H7 (cell line): ENCODE measurements at regions not wholly inside any gene's neighbourhood (a gene's known extent, or its start where the extent isn't known, plus 50 kb on each side); places are given as distances from the start of the nearest gene placed in this dataset.

Experiments used
- DNase-seq: peaks from one replicate; pipeline ENCODE4 v3.0.0; 2012
- H3K27me3 ChIP-seq: 2 replicates; pipeline ENCODE4 v1.6.0; 2011; ENCODE audit warnings: mild to moderate bottlenecking, low read length; ENCODE audit not compliant: control insufficient read depth, insufficient read depth
- H3K36me3 ChIP-seq: replicated peaks from 2 replicates; pipeline ENCODE4 v1.5.1; 2011; ENCODE audit warnings: low read length; ENCODE audit not compliant: control insufficient read depth, insufficient read depth
- H3K4me3 ChIP-seq: 2 replicates; pipeline ENCODE4 v1.5.1; 2011; ENCODE audit warnings: low read depth, mild to moderate bottlenecking, control low read depth, low read length, moderate library complexity; ENCODE audit not compliant: insufficient read depth

DNA sequence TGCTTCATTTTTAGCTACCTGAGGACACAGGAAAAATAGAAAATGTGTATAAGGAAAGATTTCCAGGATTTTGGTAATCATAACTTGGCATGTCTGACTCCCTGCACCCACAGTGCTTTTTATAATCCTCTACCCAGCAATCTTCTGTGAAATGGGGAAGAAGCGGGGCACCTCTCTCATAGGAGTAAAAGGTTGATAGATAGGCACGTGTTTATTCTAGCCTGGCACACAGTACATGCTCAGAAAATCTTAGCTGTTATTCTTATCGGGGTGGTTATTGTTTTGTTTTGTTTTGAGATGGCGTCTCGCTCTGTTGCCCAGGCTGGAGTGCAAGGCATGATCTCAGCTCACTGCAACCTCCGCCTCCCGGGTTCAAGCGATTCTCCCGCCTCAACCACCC is 87.7 kb upstream of the SALL4 start:
- H3K36me3 ChIP-seq: no peaks in the 10 kb centered on the region
- no peak overlapping the region for H3K4me3 ChIP-seq
- DNase-seq: no peak
- H3K27me3 ChIP-seq: no peaks in the 10 kb centered on the region

- DNase-seq: peak; percentile 54
- no peaks in the 10 kb centered on the region for H3K27me3 ChIP-seq
- H3K4me3 ChIP-seq: no peak overlapping the region
- no peaks in the 10 kb centered on the region for H3K36me3 ChIP-seq
Measured at GRCh38 chr20:51889466-51889865, 87.1 kb upstream of the SALL4 start.

DNA sequence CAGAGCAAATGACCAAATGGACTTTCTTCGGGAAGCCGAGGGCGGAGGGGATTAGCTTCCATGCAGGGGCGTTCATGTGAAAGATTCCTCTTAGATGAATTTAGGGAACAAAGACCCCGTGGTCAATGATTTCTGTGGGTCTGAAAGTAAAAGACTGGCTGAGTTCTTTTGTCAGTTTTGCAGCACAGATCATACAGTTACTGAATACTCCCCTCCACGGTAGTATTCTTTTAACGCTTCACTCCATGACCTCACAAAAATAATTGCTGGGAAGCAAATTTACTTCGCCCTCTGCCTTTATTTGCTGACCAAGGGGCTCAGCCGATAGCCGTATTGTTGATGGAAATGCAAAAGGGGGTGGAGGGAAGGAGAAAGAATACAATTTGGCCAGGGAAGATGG is 86.0 kb upstream of the SALL4 start:
- Histone ChIP-seq H3K27me3 (no peaks in the 10 kb centered on the region), H3K36me3 (no peaks in the 10 kb centered on the region), H3K4me3 (no peak overlapping the region)
- DNase-seq: no peak

DNA sequence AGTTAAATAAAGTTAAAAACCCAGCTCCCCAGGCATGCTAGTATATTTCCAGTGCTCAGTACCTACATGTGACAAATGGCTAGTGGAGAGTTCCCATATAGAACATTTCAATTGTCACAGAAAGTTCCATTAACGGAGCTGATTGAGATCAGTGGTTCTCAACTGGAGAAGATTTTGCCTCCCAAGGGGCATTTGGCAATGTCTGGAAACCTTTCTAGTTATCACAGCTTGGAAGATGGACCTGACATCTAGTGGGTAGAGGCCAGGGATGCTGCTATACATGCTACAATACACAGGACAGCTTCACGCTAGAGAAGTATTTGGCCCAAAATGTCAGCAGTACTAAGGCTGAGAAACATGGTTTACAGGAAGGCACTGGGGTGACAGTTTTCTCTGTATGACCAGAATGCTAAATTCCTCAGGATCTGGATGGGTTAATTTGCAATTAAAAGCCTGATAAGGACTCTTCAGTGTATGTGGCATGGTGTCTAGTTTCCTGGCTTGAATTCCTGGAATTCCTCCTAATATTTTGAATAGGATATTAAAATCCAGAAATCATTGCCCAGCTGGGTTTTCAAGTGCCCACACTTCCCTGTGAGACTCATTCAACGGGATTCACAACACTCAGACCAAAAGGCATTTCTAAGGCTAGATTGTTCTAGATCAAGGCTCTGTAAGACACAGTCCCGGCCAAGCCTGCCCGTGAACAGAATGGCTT is 84.7 kb upstream of the SALL4 start:
- DNase-seq: no peak
- Histone ChIP-seq H3K27me3 (no peaks in the 10 kb centered on the region), H3K4me3 (no peak overlapping the region), H3K36me3 (no peaks in the 10 kb centered on the region)

GRCh38 chr20:51886341-51886740 is 84.0 kb upstream of the SALL4 start:
- Histone ChIP-seq H3K36me3 (no peaks in the 10 kb centered on the region), H3K4me3 (no peak overlapping the region), H3K27me3 (no peaks in the 10 kb centered on the region)
- DNase-seq: no peak

GRCh38 chr20:51884561-51884960 is 82.2 kb upstream of the SALL4 start:
- Histone ChIP-seq H3K36me3 (no peaks in the 10 kb centered on the region), H3K4me3 (no peak overlapping the region), H3K27me3 (no peaks in the 10 kb centered on the region)
- DNase-seq: no peak

DNA sequence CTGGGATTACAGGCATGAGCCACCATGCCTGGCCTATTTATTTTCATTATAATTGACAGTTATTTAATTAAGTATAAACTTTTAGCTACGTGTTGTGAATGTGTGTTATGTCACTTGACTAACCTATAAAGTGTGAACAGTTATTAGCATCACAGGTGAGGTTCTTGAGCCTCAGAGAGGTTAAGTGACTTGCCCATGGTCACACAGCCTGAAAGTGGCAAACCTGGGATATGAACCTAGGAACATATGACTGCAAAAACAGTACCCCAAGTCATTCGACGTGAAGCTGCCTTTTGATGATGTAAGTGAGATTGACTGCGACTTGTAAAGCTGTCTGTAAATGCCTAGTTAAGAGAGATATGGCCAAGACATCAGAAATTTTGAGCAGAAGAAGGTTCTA is 77.9 kb upstream of the SALL4 start:
- no peaks in the 10 kb centered on the region for H3K36me3 ChIP-seq
- H3K27me3 ChIP-seq: no peaks in the 10 kb centered on the region
- no peak overlapping the region for H3K4me3 ChIP-seq
- DNase-seq: no peak

DNA sequence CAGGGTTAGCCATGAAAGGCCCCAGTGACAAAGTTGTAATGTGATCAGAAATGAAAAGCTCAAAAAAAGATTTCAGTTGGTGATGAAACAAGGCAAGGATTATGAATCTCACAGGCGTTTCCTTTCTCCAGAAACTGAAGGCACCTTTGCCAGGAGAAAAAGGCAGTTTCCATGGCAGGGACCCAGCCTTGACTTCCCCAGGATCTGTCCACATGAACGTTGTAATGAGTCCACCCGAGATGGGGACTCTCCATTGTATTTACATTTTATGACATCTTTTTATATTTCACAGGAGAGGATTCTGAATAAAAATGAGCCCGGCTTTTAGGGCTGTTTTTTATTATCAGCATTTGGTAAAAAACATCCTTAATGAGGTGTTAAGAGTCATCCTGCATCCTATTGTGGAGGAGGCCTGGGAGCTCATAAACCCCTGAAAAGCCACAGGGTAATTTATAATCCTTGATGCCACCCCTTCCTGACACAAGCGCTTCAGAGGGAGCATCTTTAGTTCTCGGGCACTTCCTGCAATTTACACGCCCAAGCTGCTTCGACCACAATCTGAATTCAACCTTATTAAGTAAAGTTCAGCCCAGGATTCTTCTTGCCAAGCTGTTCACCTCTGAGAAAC is 74.1 kb upstream of the SALL4 start:
- DNase-seq: no peak
- H3K27me3 ChIP-seq: no peaks in the 10 kb centered on the region
- no peaks in the 10 kb centered on the region for H3K36me3 ChIP-seq
- H3K4me3 ChIP-seq: no peak overlapping the region

GRCh38 chr20:51873652-51874051 is 71.3 kb upstream of the SALL4 start:
- Histone ChIP-seq H3K36me3 (no peaks in the 10 kb centered on the region), H3K27me3 (no peaks in the 10 kb centered on the region), H3K4me3 (no peak overlapping the region)
- no peak for DNase-seq

GRCh38 chr20:51871943-51872342 is 69.6 kb upstream of the SALL4 start:
- H3K27me3 ChIP-seq: no peaks in the 10 kb centered on the region
- no peak overlapping the region for H3K4me3 ChIP-seq
- H3K36me3 ChIP-seq: no peaks in the 10 kb centered on the region
- DNase-seq: no peak

- Histone ChIP-seq H3K27me3 (no peaks in the 10 kb centered on the region), H3K36me3 (no peaks in the 10 kb centered on the region), H3K4me3 (no peak overlapping the region)
- no peak for DNase-seq
Measured at GRCh38 chr20:51869002-51869401, 66.7 kb upstream of the SALL4 start.

GRCh38 chr20:51867251-51867650 is 64.9 kb upstream of the SALL4 start:
- Histone ChIP-seq H3K27me3 (no peaks in the 10 kb centered on the region), H3K4me3 (no peak overlapping the region), H3K36me3 (no peaks in the 10 kb centered on the region)
- DNase-seq: no peak

GRCh38 chr20:51864967-51865366 is 62.6 kb upstream of the SALL4 start:
- Histone ChIP-seq H3K36me3 (no peaks in the 10 kb centered on the region), H3K27me3 (no peaks in the 10 kb centered on the region)
- DNase-seq: peak; percentile 36

GRCh38 chr20:51862796-51863195 is 60.5 kb upstream of the SALL4 start:
- Histone ChIP-seq H3K36me3 (no peaks in the 10 kb centered on the region), H3K27me3 (no peaks in the 10 kb centered on the region), H3K4me3 (no peak overlapping the region)
- no peak for DNase-seq

More at GRCh38 chr20:51864967-51865366, 62.6 kb upstream of the SALL4 start:
- H3K4me3 ChIP-seq: no peak overlapping the region

DNA sequence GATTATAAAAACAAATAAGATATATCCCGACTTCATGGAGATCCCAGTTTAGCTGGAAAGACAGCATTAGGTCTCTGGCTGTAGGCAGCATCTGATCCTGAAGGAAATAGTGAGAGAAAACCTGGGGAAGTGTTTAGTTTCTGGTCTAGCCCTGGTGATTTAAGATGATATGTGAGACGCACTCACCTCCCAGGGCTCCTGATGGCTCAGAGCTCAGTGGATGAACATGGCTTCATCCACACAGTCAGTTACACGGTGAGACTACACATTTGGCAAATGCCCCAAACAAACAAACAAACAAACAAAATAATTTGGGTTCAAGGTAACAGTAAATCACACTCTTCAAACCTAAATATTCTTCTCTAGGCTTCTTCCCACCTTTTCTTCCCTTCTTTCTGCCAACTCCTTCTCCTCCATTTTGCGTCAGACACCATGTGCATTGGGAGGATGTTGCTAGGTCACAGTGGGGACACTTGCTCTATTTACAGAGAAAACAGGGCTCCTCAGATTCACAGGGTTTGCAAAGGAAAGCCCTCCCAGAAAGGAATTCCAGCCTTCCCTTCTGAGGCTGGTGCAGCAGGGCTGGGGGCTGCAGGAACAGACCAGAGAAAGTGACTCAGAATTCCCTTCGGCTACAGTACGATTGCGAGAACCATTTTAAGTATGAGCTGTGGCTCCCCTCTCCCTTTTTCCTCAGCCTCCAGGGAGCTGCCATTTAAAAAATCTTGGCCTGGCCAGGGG is 59.6 kb upstream of the SALL4 start:
- no peaks in the 10 kb centered on the region for H3K36me3 ChIP-seq
- H3K4me3 ChIP-seq: no peak overlapping the region
- DNase-seq: peak; percentile 37
- no peaks in the 10 kb centered on the region for H3K27me3 ChIP-seq
